SK-N-MC (cell line): ENCODE measurements at regions not wholly inside any gene's neighbourhood (a gene's known extent, or its start where the extent isn't known, plus 50 kb on each side); places are given as distances from the start of the nearest gene placed in this dataset.

Experiments used
- DNase-seq: peaks from one replicate; pipeline ENCODE4 v3.0.0-alpha.2; 2011; ENCODE audit warnings: low read depth, low spot score
- H3K27ac ChIP-seq: fragments of 200-600 bp; sonication (generic); 2 replicates; pipeline ENCODE4 v1.5.1; 2016; ENCODE audit warnings: mixed run types
- H3K36me3 ChIP-seq: fragments of 200-600 bp; sonication (generic); 2 replicates; pipeline ENCODE4 v1.6.1; 2017; ENCODE audit warnings: antibody characterized with exemption, low read length, mixed read lengths; ENCODE audit not compliant: insufficient read depth
- H3K4me3 ChIP-seq: fragments of 200-600 bp; sonication (generic); 2 replicates; pipeline ENCODE4 v1.5.1; 2016
- H3K9ac ChIP-seq: fragments of 200-600 bp; sonication (generic); 2 replicates; pipeline ENCODE4 v1.8.0; 2017; ENCODE audit warnings: mixed run types, mixed read lengths; ENCODE audit not compliant: insufficient read length
- H3K9me3 ChIP-seq: fragments of 200-600 bp; sonication (generic); 2 replicates; pipeline ENCODE4 v1.6.1; 2017; ENCODE audit warnings: low read depth, mild to moderate bottlenecking, antibody characterized with exemption, low read length, moderate library complexity, mixed read lengths
- EZH2 ChIP-seq: fragments of 200-600 bp; sonication (generic); IDR thresholded peaks from one replicate; pipeline ENCODE4 v1.6.1; 2017; ENCODE audit warnings: antibody characterized with exemption
- FOXP2 ChIP-seq: optimal IDR thresholded peaks from 2 replicates; pipeline ENCODE3; 2011; ENCODE audit warnings: mild to moderate bottlenecking, moderate library complexity; ENCODE audit not compliant: insufficient read depth; ENCODE audit errors: extremely low read length, control extremely low read depth
- POLR2AphosphoS5 ChIP-seq: IDR thresholded peaks from 2 replicates; pipeline ENCODE4 v1.6.1; 2012; ENCODE audit warnings: mild to moderate bottlenecking, low read depth, low read length, borderline replicate concordance

DNA sequence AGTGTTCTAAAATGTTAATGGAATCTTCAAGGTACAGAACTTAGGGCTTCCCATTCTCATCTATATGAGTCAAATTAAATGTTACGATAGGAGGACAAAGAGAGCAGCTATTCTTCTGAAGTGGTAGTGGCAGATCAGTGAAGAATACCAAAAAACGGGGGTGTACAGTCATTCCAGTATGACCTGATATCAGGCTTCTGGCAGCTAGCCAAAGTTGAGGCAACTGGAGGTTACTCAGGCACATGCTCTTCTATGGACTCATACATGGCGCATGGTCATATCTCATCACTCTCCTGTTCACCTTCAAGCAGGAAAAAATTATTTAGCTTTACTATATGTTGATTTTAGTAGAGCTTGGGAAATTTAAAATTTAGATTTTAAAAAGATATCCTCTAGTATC is 1608.8 kb downstream of the GRIK2 start:
- Histone ChIP-seq H3K36me3 (no peaks in the 10 kb centered on the region), H3K9ac (no peak overlapping the region), H3K27ac (peak overlapping the region; percentile 66; the same call in 1 of the 2 replicates), H3K4me3 (peak overlapping the region; percentile 21; the same call in 1 of the 2 replicates), H3K9me3 (no peaks in the 10 kb centered on the region; the same call in 1 of the 2 replicates)
- DNase-seq = no peak
- no peak for TF ChIP-seq POLR2AphosphoS5
- TF ChIP-seq FOXP2 = no peak
- TF ChIP-seq EZH2 = no peak

DNA sequence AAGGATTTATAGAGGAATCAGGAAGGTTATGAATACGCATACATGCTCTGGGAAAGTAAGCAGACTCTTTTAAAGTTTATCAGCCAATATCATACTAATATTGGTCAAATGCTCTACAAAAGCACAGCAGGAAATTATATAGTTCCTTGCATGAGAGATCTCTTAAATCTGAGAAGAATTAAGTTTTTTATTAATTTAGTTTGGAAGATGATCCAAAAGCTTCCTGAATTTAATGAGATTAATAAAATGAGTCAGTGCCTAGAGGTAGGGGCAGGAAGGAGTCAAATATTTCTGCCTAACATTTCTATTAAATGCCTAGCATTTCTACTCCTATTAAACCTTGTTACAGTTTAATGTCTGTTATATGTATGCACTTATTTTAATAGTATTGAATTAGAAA is 1608.2 kb downstream of the GRIK2 start:
- Histone ChIP-seq H3K27ac (peak overlapping the region; percentile 66; the same call in 1 of the 2 replicates), H3K9ac (no peak overlapping the region), H3K4me3 (peak overlapping the region; percentile 63), H3K36me3 (no peaks in the 10 kb centered on the region), H3K9me3 (no peaks in the 10 kb centered on the region; the same call in 1 of the 2 replicates)
- TF ChIP-seq FOXP2 (no peak), POLR2AphosphoS5 (peak; percentile 57; the same call in 1 of the 2 replicates)
- peak; percentile 90 for DNase-seq

DNA sequence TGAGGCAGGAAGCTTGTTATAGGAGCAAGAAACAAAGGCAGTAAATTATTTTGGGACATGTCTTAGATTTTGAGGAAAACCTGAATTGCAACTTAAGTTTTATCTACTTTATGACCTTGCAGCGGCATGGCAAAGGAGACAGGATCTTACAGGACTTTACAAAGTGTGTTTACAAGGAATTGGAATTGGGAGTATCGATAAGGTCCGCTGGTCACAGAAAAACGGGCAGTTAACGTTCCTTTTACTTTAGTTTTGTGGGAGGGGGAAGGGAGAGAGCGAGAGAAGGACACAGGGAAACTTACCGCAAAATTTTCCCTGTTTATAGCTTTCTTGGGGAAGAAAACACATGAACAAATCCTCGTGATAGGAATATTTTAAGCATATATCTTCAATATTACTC is 1607.2 kb downstream of the GRIK2 start:
- Histone ChIP-seq H3K9me3 (no peaks in the 10 kb centered on the region; the same call in 1 of the 2 replicates), H3K27ac (no peak overlapping the region), H3K36me3 (no peaks in the 10 kb centered on the region), H3K9ac (no peak overlapping the region), H3K4me3 (peak overlapping the region; percentile 63)
- TF ChIP-seq POLR2AphosphoS5 (no peak), EZH2 (no peak), FOXP2 (no peak)
- no peak for DNase-seq

DNA sequence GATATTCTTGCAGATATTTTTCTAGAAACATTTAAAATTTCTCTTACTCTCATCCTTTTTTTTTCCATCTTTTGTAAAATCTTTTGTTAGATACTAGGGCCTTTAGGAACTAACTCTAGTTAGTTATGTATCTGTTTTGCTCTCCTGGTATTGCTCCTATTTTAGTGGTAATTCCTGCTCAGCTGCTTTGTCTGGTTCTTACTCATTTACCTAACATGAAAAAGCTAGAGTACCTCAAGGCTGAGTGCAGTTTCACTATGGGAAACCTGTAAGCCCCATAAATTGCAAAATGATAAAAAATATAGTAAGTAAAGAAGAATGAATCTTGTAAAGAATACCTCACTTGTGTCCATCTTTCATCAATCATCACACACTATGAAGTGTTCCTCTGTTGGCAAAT is 1602.0 kb downstream of the GRIK2 start:
- Histone ChIP-seq H3K9ac (no peak overlapping the region), H3K4me3 (no peak overlapping the region), H3K9me3 (no peaks in the 10 kb centered on the region; the same call in 1 of the 2 replicates), H3K27ac (no peak overlapping the region), H3K36me3 (no peaks in the 10 kb centered on the region)
- TF ChIP-seq FOXP2 (no peak), POLR2AphosphoS5 (no peak), EZH2 (no peak)
- DNase-seq = no peak

DNA sequence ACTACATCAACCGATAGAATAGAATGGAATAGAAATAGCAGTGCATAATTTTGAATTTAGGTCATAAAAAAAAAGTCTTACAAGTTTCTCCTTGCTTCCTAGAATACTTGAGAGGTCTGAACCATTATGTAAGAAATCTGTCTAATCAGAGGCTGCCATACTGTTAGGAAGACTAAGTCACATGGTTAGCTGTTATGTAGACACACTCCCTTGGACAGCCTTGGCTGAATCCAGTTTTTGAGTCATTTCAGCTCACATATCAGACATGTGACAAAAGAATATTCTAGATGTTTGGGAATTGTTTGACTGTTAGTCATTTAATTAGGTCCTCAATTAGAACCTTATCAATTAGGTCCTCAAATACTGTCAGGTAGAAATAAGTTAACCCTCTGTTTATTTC is 1601.4 kb downstream of the GRIK2 start:
- H3K36me3 ChIP-seq = no peaks in the 10 kb centered on the region
- DNase-seq = no peak
- H3K27ac ChIP-seq = no peak overlapping the region
- no peaks in the 10 kb centered on the region; the same call in 1 of the 2 replicates for H3K9me3 ChIP-seq
- no peak for TF ChIP-seq FOXP2
- no peak for TF ChIP-seq EZH2
- no peak for TF ChIP-seq POLR2AphosphoS5
- no peak overlapping the region for H3K9ac ChIP-seq
- no peak overlapping the region for H3K4me3 ChIP-seq

DNA sequence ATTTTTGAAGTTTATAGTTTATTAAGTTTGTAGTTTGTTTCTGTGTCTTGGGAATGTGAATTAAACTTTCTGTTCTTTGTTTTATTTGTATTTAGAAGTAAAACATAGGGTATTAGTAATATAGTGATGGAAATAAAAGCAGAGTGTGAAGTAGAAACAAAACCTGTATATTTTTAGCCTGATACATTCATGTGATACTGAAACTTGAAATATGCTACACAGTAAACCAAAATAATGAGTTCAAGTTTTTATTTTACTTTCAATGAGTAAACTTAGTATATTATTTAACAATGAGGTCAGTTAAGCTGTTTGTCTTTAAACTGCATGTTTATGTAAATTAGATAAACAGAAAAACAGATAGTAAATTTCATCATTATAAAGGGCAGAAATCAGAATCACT is 1592.6 kb downstream of the GRIK2 start:
- DNase-seq = no peak
- no peaks in the 10 kb centered on the region for H3K36me3 ChIP-seq
- TF ChIP-seq FOXP2 (no peak), EZH2 (no peak), POLR2AphosphoS5 (no peak)
- H3K27ac ChIP-seq = no peak overlapping the region
- no peaks in the 10 kb centered on the region; the same call in 1 of the 2 replicates for H3K9me3 ChIP-seq
- no peak overlapping the region for H3K4me3 ChIP-seq
- no peak overlapping the region for H3K9ac ChIP-seq

DNA sequence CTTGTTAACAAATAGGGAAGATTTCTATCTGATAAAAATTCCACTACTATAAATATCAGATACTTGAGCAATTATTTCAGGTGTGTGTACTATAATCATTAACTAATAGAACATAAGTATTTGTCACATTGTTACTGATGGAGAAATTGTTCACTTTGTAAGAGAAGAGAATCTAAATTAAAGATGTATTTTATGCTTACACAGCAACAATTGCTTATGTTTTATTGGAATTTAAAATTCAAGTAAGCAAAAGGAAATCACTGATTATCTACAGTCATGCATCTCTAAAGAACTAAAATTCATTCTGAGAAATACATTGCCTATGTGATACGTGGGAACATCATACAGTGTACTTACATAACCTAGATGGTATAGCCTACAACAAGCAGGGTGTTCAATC is 1590.8 kb downstream of the GRIK2 start:
- Histone ChIP-seq H3K27ac (no peak overlapping the region), H3K4me3 (no peak overlapping the region), H3K9ac (no peak overlapping the region), H3K9me3 (no peaks in the 10 kb centered on the region), H3K36me3 (no peaks in the 10 kb centered on the region)
- TF ChIP-seq POLR2AphosphoS5 = no peak
- TF ChIP-seq FOXP2 = no peak
- TF ChIP-seq EZH2 = no peak
- no peak for DNase-seq

DNA sequence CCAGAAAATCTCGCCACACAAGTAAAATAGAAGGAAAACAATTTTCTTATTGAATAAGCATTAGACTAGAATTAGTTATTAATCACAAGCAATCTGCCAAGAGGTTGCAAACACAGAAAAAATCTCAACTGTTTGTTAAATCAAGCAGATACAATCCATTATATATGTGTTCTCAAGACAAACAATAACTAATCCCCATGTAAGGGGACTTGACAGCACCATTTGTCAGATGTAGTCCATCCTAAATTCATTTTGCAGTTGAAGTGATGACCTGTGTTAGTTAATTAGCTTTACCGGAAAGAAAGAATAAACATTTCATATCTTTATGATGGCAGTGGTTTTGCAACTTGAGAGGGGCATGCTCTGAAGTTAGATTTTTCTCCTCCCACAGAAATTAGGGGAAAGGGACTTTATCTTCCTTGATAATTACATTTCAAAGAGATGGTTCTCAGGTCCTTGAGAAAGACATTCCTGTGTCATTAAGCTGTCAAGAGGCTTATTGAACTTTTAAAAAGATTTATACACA is 1588.0 kb downstream of the GRIK2 start:
- Histone ChIP-seq H3K9me3 (no peaks in the 10 kb centered on the region), H3K4me3 (no peak overlapping the region), H3K27ac (no peak overlapping the region), H3K36me3 (no peaks in the 10 kb centered on the region), H3K9ac (no peak overlapping the region)
- TF ChIP-seq FOXP2 (no peak), EZH2 (no peak), POLR2AphosphoS5 (no peak; the same call in 1 of the 2 replicates)
- DNase-seq = no peak

DNA sequence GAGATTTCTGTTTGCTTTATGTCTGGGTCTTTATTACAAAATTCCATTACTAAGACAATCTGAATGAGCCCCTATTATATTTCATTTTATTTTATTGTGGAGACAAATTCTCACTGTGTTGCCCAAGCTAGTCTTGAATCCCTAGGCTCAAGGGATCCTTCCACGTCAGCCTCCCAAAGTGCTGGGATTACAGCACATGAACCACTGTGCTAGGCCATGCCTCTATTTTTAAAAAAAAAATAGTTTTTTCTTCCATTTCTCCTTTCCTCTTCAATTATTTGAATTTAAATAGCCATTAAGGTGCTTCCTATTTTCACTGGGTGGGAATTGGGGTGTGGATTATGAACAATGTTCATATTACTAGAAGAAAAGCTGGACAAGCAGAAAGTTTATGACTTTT is 1587.4 kb downstream of the GRIK2 start:
- Histone ChIP-seq H3K27ac (no peak overlapping the region), H3K36me3 (no peaks in the 10 kb centered on the region), H3K9me3 (no peaks in the 10 kb centered on the region), H3K4me3 (no peak overlapping the region), H3K9ac (no peak overlapping the region)
- TF ChIP-seq EZH2 (no peak), FOXP2 (no peak), POLR2AphosphoS5 (no peak)
- no peak for DNase-seq
